Panc1 (cell line): ENCODE measurements at regions not wholly inside any gene's neighbourhood (a gene's known extent, or its start where the extent isn't known, plus 50 kb on each side); places are given as distances from the start of the nearest gene placed in this dataset.

ENCODE experiments used
- POLR2AphosphoS5 ChIP-seq: IDR thresholded peaks from 2 replicates; pipeline ENCODE4 v1.6.1; 2012; ENCODE audit warnings: mild to moderate bottlenecking, low read depth, low read length, moderate library complexity
- TCF7L2 ChIP-seq: IDR thresholded peaks from 2 replicates; pipeline ENCODE4 v1.6.1; 2011; ENCODE audit warnings: mild to moderate bottlenecking, low read depth, low read length, inconsistent platforms
- TF ChIP-seq, protein P1 (sequence below): fragments of 450-650 bp; IDR thresholded peaks from 2 replicates; pipeline ENCODE4 v1.5.1; 2017; ENCODE audit warnings: mild to moderate bottlenecking

- no peak for TF ChIP-seq POLR2AphosphoS5
- TF ChIP-seq, protein P1, sequence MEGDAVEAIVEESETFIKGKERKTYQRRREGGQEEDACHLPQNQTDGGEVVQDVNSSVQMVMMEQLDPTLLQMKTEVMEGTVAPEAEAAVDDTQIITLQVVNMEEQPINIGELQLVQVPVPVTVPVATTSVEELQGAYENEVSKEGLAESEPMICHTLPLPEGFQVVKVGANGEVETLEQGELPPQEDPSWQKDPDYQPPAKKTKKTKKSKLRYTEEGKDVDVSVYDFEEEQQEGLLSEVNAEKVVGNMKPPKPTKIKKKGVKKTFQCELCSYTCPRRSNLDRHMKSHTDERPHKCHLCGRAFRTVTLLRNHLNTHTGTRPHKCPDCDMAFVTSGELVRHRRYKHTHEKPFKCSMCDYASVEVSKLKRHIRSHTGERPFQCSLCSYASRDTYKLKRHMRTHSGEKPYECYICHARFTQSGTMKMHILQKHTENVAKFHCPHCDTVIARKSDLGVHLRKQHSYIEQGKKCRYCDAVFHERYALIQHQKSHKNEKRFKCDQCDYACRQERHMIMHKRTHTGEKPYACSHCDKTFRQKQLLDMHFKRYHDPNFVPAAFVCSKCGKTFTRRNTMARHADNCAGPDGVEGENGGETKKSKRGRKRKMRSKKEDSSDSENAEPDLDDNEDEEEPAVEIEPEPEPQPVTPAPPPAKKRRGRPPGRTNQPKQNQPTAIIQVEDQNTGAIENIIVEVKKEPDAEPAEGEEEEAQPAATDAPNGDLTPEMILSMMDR: peak; percentile 85
- TF ChIP-seq TCF7L2: 0 out of 2 replicates have a peak, but pooled peaks have one; percentile 31
These were observed 187.5 kb downstream of the TMEM38B start for GRCh38 chr9:105881654-105882349.
